HFF-Myc (cell line): ENCODE measurements at regions not wholly inside any gene's neighbourhood (a gene's known extent, or its start where the extent isn't known, plus 50 kb on each side); places are given as distances from the start of the nearest gene placed in this dataset.
"Not testable (repeated sequence)": the region's sequence is repeated elsewhere in the genome, so short reads cannot be mapped to it uniquely, and the experiment has no call there.

Experiments used
- DNase-seq: peaks from one replicate; pipeline ENCODE4 v3.0.0-alpha.2; 2011; ENCODE audit warnings: low read depth; ENCODE audit errors: extremely low read depth
- H3K4me3 ChIP-seq: replicated peaks from 2 replicates; pipeline ENCODE4 v1.5.1; 2011; ENCODE audit warnings: low read depth, mild to moderate bottlenecking, control low read depth, low read length
- TF ChIP-seq, protein P1 (sequence below): IDR thresholded peaks from 2 replicates; pipeline ENCODE4 v1.5.1; 2012; ENCODE audit warnings: mild to moderate bottlenecking, low read depth, low read length, control low read depth; ENCODE audit errors: missing control alignments

DNA sequence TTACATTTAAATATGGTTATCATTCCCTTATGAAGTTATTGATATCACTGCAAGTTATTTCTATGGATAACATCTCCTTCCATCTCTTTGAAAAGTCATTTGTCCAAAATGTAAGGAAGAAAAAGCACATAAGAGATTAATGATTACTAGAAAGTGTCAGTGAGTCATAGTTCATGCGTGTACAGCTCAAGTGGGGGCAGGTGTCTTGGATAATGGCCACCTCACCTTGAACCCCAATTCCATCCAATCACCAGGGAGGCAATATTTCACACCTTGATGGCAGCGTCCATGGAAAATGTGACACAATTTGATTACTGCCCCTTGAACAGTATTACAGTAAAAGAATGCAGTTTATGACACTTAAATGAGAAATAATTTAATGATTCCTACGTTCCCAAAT, 358.3 kb upstream of the SOX9 start:
- DNase-seq = no peak
- TF ChIP-seq, protein P1, sequence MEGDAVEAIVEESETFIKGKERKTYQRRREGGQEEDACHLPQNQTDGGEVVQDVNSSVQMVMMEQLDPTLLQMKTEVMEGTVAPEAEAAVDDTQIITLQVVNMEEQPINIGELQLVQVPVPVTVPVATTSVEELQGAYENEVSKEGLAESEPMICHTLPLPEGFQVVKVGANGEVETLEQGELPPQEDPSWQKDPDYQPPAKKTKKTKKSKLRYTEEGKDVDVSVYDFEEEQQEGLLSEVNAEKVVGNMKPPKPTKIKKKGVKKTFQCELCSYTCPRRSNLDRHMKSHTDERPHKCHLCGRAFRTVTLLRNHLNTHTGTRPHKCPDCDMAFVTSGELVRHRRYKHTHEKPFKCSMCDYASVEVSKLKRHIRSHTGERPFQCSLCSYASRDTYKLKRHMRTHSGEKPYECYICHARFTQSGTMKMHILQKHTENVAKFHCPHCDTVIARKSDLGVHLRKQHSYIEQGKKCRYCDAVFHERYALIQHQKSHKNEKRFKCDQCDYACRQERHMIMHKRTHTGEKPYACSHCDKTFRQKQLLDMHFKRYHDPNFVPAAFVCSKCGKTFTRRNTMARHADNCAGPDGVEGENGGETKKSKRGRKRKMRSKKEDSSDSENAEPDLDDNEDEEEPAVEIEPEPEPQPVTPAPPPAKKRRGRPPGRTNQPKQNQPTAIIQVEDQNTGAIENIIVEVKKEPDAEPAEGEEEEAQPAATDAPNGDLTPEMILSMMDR = no peak

DNA sequence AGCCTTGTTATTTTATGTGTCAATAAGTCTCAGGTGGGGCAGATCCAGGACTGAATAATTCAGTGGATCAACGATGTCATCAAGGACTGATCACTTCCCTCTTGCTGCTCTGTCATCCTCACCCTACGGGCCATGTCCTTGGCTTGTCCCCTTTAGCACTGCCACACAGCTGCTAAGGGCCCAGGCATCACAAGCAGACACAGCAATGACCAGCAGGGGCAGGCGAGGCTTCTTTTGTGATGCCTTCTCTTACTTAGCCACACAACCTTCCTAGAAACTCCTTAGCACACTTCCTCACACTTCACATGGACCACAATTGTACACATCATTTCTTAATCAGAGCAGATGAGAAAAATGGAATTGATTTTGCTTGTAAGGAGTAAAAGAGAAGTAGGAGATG, 356.3 kb upstream of the SOX9 start:
- H3K4me3 ChIP-seq = no peak overlapping the region
- TF ChIP-seq, protein P1 = peak; percentile 40
- DNase-seq = no peak

More for the DNA sequence above, 358.3 kb upstream of the SOX9 start:
- no peak overlapping the region for H3K4me3 ChIP-seq

DNA sequence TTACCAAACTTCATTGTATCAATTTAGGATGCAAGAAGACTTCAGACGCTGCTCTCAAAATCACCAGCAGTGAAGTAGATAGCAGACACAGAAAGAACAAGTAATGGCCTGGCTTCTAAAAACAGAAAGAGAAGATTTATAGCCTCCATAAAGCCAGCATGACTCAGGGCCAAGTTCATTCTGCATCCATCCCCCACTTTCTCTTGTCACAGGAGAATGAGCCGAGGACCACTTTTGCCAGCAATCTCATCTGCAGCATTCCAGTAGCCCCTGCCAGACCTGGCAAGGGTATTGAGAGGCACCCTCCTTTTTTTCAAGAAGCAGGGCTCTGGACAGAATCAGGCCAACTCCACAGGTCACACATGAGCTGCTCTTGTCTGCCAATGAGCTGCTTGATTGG, 355.4 kb upstream of the SOX9 start:
- TF ChIP-seq, protein P1 = no peak
- no peak overlapping the region for H3K4me3 ChIP-seq
- no peak for DNase-seq

DNA sequence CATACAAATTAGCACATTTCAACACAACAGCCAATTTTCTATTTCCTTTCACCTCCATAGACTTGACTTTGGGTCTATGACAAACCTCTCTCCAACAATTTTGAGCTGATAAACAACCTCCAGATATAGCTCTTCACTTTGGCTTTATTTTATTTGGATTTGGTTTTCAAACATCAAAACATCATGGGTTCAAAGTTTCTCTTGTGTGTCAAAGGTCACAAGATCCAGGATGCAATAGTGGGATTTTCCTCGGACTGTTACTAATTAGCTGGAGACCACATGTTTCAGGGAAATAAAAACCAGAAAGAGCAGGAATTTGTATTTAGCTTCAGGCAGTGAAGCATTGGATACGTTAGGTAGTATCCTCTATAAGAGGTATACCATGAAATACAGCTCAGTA, 351.0 kb upstream of the SOX9 start:
- TF ChIP-seq, protein P1 = no peak
- no peak for DNase-seq
- H3K4me3 ChIP-seq = no peak overlapping the region

DNA sequence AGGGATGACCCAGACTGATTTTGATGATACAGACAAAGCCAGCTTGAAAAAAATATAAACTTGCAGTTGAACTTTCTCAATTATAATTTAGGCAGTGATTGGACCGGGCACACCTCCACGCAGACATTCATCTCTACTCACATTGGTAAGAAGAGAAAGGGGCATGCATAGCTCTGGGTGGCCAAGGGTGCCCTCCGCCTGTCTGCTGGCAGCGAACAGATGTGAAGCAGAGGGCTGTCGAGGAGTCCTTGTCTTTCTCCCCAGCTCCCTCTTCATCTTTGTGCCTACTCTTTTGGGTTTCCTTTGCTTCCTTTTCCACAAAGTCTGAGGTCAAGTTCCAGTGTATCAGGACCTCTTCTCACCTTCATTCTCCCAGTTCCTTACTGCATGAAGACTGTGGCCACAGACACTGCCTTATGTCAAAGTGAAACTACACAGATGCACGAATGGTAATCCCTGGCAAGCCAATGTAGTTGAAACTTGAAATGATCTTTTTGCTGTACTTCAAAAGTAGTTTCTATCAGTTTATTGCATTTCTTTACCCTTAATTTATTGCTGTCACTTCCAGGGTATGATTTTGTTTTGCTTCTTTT, 343.7 kb upstream of the SOX9 start:
- H3K4me3 ChIP-seq = no peak overlapping the region
- TF ChIP-seq, protein P1 = no peak
- no peak for DNase-seq

DNA sequence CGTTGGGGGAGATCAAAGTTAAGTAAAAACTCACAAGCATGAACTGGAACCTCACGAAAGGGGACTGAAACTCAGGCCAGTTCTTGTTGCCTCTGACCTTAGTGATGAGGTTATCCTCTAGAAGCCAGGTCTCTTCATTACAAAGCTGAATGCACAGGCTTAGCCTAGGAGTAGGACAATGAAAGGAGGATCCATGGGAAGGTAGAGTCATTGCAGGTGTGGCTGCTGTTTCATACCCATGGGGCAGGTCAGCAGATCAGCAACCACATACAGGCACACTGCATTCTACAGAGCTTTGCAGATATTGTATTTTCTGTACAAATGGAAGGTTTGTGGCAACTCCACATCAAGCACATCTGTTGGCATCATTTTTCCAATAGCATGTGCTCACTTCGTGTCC, 341.3 kb upstream of the SOX9 start:
- H3K4me3 ChIP-seq = no peak overlapping the region
- TF ChIP-seq, protein P1 = no peak
- DNase-seq = no peak

DNA sequence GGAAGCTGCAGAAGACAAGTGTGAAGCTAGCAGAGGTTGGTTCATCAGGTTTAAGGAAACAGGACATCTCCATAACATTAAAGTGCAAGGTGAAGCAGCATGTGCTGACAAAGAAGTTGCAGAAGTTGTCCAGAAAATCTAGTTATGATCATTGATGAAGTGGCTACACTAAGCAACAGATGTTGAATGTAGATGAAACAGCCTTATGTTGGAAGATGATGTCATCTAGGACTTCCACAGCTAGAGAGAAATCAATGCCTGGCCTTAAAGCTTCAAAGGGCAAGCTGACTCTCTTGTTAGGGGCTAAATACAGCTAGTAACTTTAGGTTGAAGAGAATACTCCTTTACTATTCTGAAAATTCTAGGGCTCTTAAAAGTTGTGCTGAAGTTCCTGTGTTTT, 340.2 kb upstream of the SOX9 start:
- DNase-seq = no peak
- TF ChIP-seq, protein P1 = no peak
- no peak overlapping the region for H3K4me3 ChIP-seq

DNA sequence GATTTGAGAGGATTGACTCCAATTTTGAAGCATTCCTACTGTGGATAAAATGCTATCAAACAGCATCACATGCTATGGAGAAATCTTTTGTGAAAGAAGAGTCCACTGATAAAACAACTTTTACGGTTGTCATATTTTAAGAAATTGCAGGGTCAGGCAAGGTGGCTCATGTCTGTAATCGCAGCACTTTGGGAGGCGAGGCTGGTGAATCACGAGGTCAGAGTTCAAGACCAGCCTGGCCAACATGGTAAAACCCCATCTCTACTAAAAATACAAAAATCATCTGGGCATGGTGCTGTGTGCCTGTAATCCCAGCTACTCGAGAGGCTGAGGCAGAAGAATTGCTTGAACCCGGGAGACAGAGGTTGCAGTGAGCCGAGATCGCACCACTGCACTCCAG, 338.8 kb upstream of the SOX9 start:
- not testable (repeated sequence) for DNase-seq, H3K4me3 ChIP-seq
